ENCODE measurements at regions not wholly inside any gene's neighbourhood (a gene's known extent, or its start where the extent isn't known, plus 50 kb on each side); places are given as distances from the start of the nearest gene placed in this dataset.

GRCh38 chr2:66364495-66365333 lies 70.2 kb upstream of the MEIS1 start:
- WGBS, 2 donors = 50 to 57% methylated on average over 7 of the region's 7 CpGs
- no peaks in the 10 kb centered on the region for H3K36me3 ChIP-seq
- no peak overlapping the region for H3K27ac ChIP-seq
- no peaks in the 10 kb centered on the region for H3K9me3 ChIP-seq
- H3K4me1 ChIP-seq = peaks cover 4 to 7% of the 10 kb centered on the region in 2 donors
- DNase-seq = peak; percentile 3 to 6
- intact Hi-C loops (cut with DNase I) = no loop called here
- TF ChIP-seq CTCF (IDR thresholded peaks at IDR 0.05) = no peak
- no peak for TF ChIP-seq POLR2A (IDR thresholded peaks at IDR 0.05)
- H3K27me3 ChIP-seq = no peaks in the 10 kb centered on the region
- no peak overlapping the region for H3K4me3 ChIP-seq (replicated peaks in 1 of 3)

GRCh38 chr2:66362701-66363100 lies 72.2 kb upstream of the MEIS1 start:
- intact Hi-C loops (cut with DNase I) = no loop called here
- H3K36me3 ChIP-seq = no peaks in the 10 kb centered on the region
- 47 to 48% methylated on average over 6 of the region's 6 CpGs for WGBS, 2 donors
- TF ChIP-seq CTCF (IDR thresholded peaks at IDR 0.05) (no peak), POLR2A (IDR thresholded peaks at IDR 0.05) (no peak)
- H3K4me1 ChIP-seq = peaks cover 4 to 7% of the 10 kb centered on the region in 2 donors
- no peak overlapping the region for H3K4me3 ChIP-seq (replicated peaks in 1 of 3)
- no peak overlapping the region for H3K27ac ChIP-seq
- H3K9me3 ChIP-seq = no peaks in the 10 kb centered on the region
- DNase-seq = no peak
- no peaks in the 10 kb centered on the region for H3K27me3 ChIP-seq

GRCh38 chr2:66346231-66346664 lies 88.7 kb upstream of the MEIS1 start:
- Histone ChIP-seq H3K36me3 (no peaks in the 10 kb centered on the region), H3K4me1 (no peaks in the 10 kb centered on the region), H3K27ac (no peak overlapping the region), H3K4me3 (replicated peaks in 1 of 3) (no peak overlapping the region), H3K9me3 (no peaks in the 10 kb centered on the region), H3K27me3 (no peaks in the 10 kb centered on the region)
- no peak for TF ChIP-seq CTCF (IDR thresholded peaks at IDR 0.05)
- TF ChIP-seq POLR2A (IDR thresholded peaks at IDR 0.05) = no peak
- no peak for DNase-seq
- intact Hi-C loops (cut with DNase I) = no loop called here
- WGBS, 2 donors = 28 to 43% methylated on average over 4 of the region's 4 CpGs

GRCh38 chr2:66344087-66344663 lies 90.8 kb upstream of the MEIS1 start:
- no peak for TF ChIP-seq CTCF (IDR thresholded peaks at IDR 0.05)
- DNase-seq = no peak
- intact Hi-C loops (cut with DNase I) = no loop called here
- no peaks in the 10 kb centered on the region for H3K9me3 ChIP-seq
- no peak overlapping the region for H3K27ac ChIP-seq
- no peaks in the 10 kb centered on the region for H3K27me3 ChIP-seq
- no peak overlapping the region for H3K4me3 ChIP-seq (replicated peaks in 1 of 3)
- H3K36me3 ChIP-seq = no peaks in the 10 kb centered on the region
- no peaks in the 10 kb centered on the region for H3K4me1 ChIP-seq
- 79 to 90% methylated on average over 1 of the region's 1 CpG for WGBS, 2 donors

GRCh38 chr2:66343259-66343658 lies 91.7 kb upstream of the MEIS1 start:
- Histone ChIP-seq H3K27ac (no peak overlapping the region), H3K9me3 (no peaks in the 10 kb centered on the region), H3K27me3 (no peaks in the 10 kb centered on the region), H3K4me1 (no peaks in the 10 kb centered on the region), H3K36me3 (no peaks in the 10 kb centered on the region), H3K4me3 (replicated peaks in 1 of 3) (no peak overlapping the region)
- 72 to 88% methylated on average over 1 of the region's 1 CpG for WGBS, 2 donors
- no peak for DNase-seq
- intact Hi-C loops (cut with DNase I) = no loop called here
- no peak for TF ChIP-seq POLR2A (IDR thresholded peaks at IDR 0.05)
